ENCODE measurements at regions not wholly inside any gene's neighbourhood (a gene's known extent, or its start where the extent isn't known, plus 50 kb on each side); places are given as distances from the start of the nearest gene placed in this dataset.

GRCh38 chr2:8589721-8590120 is 92.1 kb upstream of the ID2 start:
- H3K4me3 ChIP-seq (replicated peaks; ENCODE audit: low read depth, low read length) = no peak overlapping the region
- TF ChIP-seq CTCF (IDR thresholded peaks at IDR 0.05; ENCODE audit: low read length, missing control alignments) = no peak
- DNase-seq (ENCODE audit: low read depth) = no peak

DNA sequence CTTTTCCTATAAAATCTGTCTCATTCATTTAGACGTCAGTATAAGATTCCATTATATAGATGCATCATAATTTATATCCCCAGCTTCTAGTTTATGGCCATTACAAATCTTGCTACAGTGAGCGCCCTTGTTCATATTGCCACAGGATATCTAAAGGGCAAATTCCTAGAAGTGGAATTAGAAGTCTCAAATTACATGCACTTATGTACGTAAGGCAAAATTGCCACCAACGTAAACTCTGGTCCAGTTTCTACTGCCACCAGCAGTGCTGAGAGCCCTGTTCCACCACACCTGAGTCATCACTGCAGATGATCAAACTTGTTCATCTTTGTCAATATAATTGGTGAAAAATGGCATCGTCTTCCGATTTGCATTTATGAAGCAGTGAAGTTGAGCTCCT is 90.9 kb upstream of the ID2 start:
- DNase-seq (ENCODE audit: low read depth) = no peak
- no peak for TF ChIP-seq CTCF (IDR thresholded peaks at IDR 0.05; ENCODE audit: low read length, missing control alignments)
- H3K4me3 ChIP-seq (replicated peaks; ENCODE audit: low read depth, low read length) = no peak overlapping the region

DNA sequence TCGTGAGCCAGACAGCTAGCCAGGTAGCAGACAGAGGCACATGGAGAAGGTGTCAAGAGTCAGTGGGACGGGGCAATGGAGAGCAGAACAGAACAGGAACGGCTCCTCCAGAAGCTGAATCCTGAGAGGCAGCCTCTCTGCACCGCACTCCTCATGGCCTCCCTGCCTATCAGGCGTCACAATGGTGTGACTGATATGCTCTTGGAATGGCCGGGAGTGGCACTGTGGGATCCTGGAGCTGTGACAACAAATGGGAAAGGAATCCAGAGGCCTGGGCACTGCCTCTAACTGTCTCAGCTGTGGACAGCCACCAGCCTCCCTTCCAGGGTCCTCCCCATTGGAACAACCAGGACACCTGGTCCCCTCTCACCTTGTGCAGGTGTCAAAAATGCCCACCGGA is 89.1 kb upstream of the ID2 start:
- no peak overlapping the region for H3K4me3 ChIP-seq (replicated peaks; ENCODE audit: low read depth, low read length)
- DNase-seq (ENCODE audit: low read depth) = no peak
- TF ChIP-seq CTCF (IDR thresholded peaks at IDR 0.05; ENCODE audit: low read length, missing control alignments) = no peak

DNA sequence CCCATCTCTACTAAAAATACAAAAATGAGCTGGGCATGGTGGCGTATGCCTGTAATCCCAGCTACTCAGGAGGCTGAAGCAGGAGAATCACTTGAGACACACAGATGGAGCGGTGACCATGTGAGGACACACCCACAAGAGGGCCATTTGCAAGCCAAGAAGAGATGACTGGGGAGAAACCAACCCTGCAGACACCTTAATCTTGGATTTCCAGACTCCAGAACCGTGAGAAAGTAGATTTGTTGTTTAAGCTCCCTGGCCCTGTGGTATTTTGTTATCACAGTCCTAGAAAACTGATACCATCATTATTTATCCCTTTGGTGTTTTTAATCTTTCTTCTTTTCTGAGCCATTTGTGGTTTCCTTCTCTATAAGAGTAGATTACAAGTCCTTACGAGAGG is 88.6 kb upstream of the ID2 start:
- no peak for TF ChIP-seq CTCF (IDR thresholded peaks at IDR 0.05; ENCODE audit: low read length, missing control alignments)
- DNase-seq (ENCODE audit: low read depth) = no peak
- H3K4me3 ChIP-seq (replicated peaks; ENCODE audit: low read depth, low read length) = no peak overlapping the region

- TF ChIP-seq CTCF (IDR thresholded peaks at IDR 0.05; ENCODE audit: low read length, missing control alignments) = no peak
- no peak for DNase-seq (ENCODE audit: low read depth)
- H3K4me3 ChIP-seq (replicated peaks; ENCODE audit: low read depth, low read length) = no peak overlapping the region
Observed at GRCh38 chr2:8594731-8595427, 87.0 kb upstream of the ID2 start.

DNA sequence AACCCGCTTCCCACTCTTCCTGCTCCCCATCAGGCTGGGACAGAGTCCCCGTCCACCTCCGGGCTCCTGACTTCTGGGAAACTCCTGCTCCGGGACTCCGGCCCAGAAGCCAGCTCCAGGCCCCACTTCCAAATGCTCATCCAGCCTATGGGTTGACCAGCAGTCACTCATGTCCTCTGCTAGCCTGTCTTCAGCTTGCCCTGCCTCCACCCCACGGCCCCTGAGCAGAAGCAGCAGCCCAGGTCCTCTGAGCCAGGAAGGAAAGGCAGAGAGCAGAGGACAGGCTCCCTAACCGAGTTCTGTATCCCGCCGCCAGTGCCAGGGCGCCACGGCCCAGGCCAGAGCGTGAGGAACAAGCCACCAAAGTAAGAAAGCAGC is 86.4 kb upstream of the ID2 start:
- no peak for DNase-seq (ENCODE audit: low read depth)
- TF ChIP-seq CTCF (IDR thresholded peaks at IDR 0.05; ENCODE audit: low read length, missing control alignments) = no peak
- H3K4me3 ChIP-seq (replicated peaks; ENCODE audit: low read depth, low read length) = no peak overlapping the region

Data from fibroblast of pulmonary artery (primary cell).